ENCODE measurements at regions not wholly inside any gene's neighbourhood (a gene's known extent, or its start where the extent isn't known, plus 50 kb on each side); places are given as distances from the start of the nearest gene placed in this dataset.
A peak's percentile ranks its signal among the peaks of the same experiment; 100 is the strongest.

DNA sequence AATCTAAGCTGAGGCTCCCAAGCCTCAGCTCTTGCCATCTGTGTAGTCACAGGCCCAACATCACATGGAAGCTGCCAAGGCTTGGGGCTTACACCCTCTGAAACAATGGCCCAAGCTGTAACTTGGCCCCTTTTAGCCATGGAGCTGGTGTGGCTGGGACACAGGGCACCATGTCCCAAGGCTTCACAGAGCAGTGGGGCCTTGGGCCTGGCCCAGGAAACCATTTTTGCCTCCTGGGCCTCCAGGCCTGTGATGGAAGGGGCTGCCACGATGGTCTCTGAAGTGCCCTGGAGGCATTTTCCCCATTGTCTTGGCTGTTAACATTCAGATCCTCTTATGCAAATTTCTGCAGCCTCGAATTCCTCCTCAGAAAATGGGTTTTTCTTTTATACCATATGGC lies 952.3 kb upstream of the GOT2 start:
- 3% methylated on average over 2 of the region's 2 CpGs for WGBS (ENCODE audit: insufficient coverage, low coverage, missing lambda C conversion rate)
- BruUV-seq (replicated peaks), result no TSS peak
- TF ChIP-seq SNIP1 (IDR thresholded peaks at IDR 0.05; ENCODE audit: low read depth) (no peak), ZFP36 (IDR thresholded peaks at IDR 0.05; ENCODE audit: low read depth, low read length, partially characterized antibody) (peak; percentile 29)

DNA sequence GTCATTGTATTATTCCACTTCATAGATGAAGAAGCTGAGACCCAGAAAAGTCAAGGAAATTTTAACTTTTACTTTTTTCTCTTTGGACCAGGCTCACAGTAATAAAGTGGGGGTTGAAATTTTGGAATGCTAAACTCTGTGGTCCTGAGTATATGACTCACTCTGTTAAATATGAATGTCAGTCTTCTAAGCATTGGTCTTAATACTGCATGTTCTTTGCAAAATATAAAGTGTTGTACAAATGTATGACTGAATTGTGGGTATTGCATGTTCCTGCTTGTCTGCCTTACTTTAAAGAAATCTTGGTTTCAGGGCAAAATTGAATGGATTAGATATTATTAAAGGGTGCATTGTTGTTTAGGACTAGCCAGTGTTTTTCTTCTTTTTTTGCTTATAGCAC lies 950.8 kb upstream of the GOT2 start:
- intact Hi-C loops (cut with micrococcal nuclease) (no loop called here), in situ Hi-C loops (cut with MboI) (no loop called here)
- TF ChIP-seq RCOR1 (IDR thresholded peaks at IDR 0.05; ENCODE audit: borderline replicate concordance in 1 of 2, low read depth in 2 of 2, low read length in 2 of 2), result no peak
- no peak for TF ChIP-seq KLF1 (tag; IDR thresholded peaks at IDR 0.05)
- TF ChIP-seq TCF3 (CRISPR knock-in tag; IDR thresholded peaks at IDR 0.05), result no peak
- TF ChIP-seq IRF2 (CRISPR knock-in tag; IDR thresholded peaks at IDR 0.05), result no peak
- no peak for TF ChIP-seq ZNF175 (CRISPR knock-in tag; IDR thresholded peaks at IDR 0.05; ENCODE audit: low read depth)
- no peak for TF ChIP-seq MCM5 (IDR thresholded peaks at IDR 0.05; ENCODE audit: low read depth)
- no peak for TF ChIP-seq ZNF717 (CRISPR knock-in tag; IDR thresholded peaks at IDR 0.05)
- TF ChIP-seq FOXP1 (CRISPR knock-in tag; IDR thresholded peaks at IDR 0.05), result no peak
- TF ChIP-seq, protein P1, sequence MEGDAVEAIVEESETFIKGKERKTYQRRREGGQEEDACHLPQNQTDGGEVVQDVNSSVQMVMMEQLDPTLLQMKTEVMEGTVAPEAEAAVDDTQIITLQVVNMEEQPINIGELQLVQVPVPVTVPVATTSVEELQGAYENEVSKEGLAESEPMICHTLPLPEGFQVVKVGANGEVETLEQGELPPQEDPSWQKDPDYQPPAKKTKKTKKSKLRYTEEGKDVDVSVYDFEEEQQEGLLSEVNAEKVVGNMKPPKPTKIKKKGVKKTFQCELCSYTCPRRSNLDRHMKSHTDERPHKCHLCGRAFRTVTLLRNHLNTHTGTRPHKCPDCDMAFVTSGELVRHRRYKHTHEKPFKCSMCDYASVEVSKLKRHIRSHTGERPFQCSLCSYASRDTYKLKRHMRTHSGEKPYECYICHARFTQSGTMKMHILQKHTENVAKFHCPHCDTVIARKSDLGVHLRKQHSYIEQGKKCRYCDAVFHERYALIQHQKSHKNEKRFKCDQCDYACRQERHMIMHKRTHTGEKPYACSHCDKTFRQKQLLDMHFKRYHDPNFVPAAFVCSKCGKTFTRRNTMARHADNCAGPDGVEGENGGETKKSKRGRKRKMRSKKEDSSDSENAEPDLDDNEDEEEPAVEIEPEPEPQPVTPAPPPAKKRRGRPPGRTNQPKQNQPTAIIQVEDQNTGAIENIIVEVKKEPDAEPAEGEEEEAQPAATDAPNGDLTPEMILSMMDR (IDR thresholded peaks at IDR 0.05 in 2 of 3, conservative IDR thresholded peaks at IDR 0.05 in 1 of 3; ENCODE audit: insufficient read depth in 2 of 3, low read depth in 1 of 3, low read length in 3 of 3), result no peak
- TF ChIP-seq, protein P2, sequence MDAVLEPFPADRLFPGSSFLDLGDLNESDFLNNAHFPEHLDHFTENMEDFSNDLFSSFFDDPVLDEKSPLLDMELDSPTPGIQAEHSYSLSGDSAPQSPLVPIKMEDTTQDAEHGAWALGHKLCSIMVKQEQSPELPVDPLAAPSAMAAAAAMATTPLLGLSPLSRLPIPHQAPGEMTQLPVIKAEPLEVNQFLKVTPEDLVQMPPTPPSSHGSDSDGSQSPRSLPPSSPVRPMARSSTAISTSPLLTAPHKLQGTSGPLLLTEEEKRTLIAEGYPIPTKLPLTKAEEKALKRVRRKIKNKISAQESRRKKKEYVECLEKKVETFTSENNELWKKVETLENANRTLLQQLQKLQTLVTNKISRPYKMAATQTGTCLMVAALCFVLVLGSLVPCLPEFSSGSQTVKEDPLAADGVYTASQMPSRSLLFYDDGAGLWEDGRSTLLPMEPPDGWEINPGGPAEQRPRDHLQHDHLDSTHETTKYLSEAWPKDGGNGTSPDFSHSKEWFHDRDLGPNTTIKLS (IDR thresholded peaks at IDR 0.05; ENCODE audit: borderline replicate concordance, low read depth), result no peak
- no peak for TF ChIP-seq ETS1 (conservative IDR thresholded peaks at IDR 0.05; ENCODE audit: control insufficient read depth, low read depth, low read length)
- BruUV-seq (replicated peaks), result no TSS peak
- H3K9ac ChIP-seq (ENCODE audit: insufficient read depth in 1 of 2, low read depth in 2 of 2, low read length in 2 of 2), result no peak overlapping the region
- no peaks in the 10 kb centered on the region; the same call in 1 of the 2 replicates for H3K9me3 ChIP-seq (replicated peaks; ENCODE audit: control insufficient read depth, insufficient read depth, low read depth, low read length)
- no peak overlapping the region for H3K4me2 ChIP-seq (ENCODE audit: insufficient read depth, low read length)
- no peak overlapping the region for H2AFZ ChIP-seq (ENCODE audit: low read depth, low read length)
- H3K9me1 ChIP-seq (ENCODE audit: control insufficient read depth, insufficient read depth, low read length), result no peaks in the 10 kb centered on the region
- ATAC-seq (no peak), DNase-seq (ENCODE audit: extremely low read depth in 1 of 4, low spot score in 3 of 4) (no peak), FAIRE-seq (no peak)
- ChIA-PET CTCF (ENCODE audit: low intra/inter-chr PET ratio) (no interaction called here), POLR2A (no interaction called here)
- H3K36me3 ChIP-seq (ENCODE audit: control insufficient read depth, insufficient read depth, low read length), result no peaks in the 10 kb centered on the region
- no peaks in the 10 kb centered on the region for H3K79me2 ChIP-seq (ENCODE audit: control insufficient read depth, insufficient read depth, low read length)
- H3K27me3 ChIP-seq (ENCODE audit: control insufficient read depth in 2 of 2, insufficient read depth in 2 of 2, low read length in 2 of 2), result no peaks in the 10 kb centered on the region
- H3K4me1 ChIP-seq (replicated peaks in 1 of 2; ENCODE audit: control insufficient read depth in 2 of 2, insufficient read depth in 2 of 2, low read length in 2 of 2), result no peaks in the 10 kb centered on the region
- no peak overlapping the region for H3K4me3 ChIP-seq
- H3K27ac ChIP-seq (ENCODE audit: extremely low read depth, low read depth, low read length), result no peak overlapping the region
- H4K20me1 ChIP-seq (replicated peaks; ENCODE audit: control insufficient read depth, insufficient read depth, low read length), result no peaks in the 10 kb centered on the region

More for the DNA sequence above, 952.3 kb upstream of the GOT2 start:
- FAIRE-seq (no peak), DNase-seq (ENCODE audit: extremely low read depth in 1 of 4, low spot score in 3 of 4) (no peak), ATAC-seq (no peak)
- ChIA-PET POLR2A (interaction anchor here (0.6 kb wide), 1 partner anchor 909 kb away, joined by 3 read pairs; no protein-coding TSS in a partner anchor), CTCF (ENCODE audit: low intra/inter-chr PET ratio) (no interaction called here)
- Histone ChIP-seq H3K4me1 (replicated peaks in 1 of 2; ENCODE audit: control insufficient read depth in 2 of 2, insufficient read depth in 2 of 2, low read length in 2 of 2) (no peaks in the 10 kb centered on the region), H3K9me1 (ENCODE audit: control insufficient read depth, insufficient read depth, low read length) (no peaks in the 10 kb centered on the region), H3K4me3 (no peak overlapping the region), H3K79me2 (ENCODE audit: control insufficient read depth, insufficient read depth, low read length) (no peaks in the 10 kb centered on the region), H3K27me3 (ENCODE audit: control insufficient read depth in 2 of 2, insufficient read depth in 2 of 2, low read length in 2 of 2) (no peaks in the 10 kb centered on the region), H3K36me3 (ENCODE audit: control insufficient read depth, insufficient read depth, low read length) (no peaks in the 10 kb centered on the region), H4K20me1 (replicated peaks; ENCODE audit: control insufficient read depth, insufficient read depth, low read length) (no peaks in the 10 kb centered on the region), H3K9me3 (replicated peaks; ENCODE audit: control insufficient read depth, insufficient read depth, low read depth, low read length) (no peaks in the 10 kb centered on the region; the same call in 1 of the 2 replicates), H2AFZ (ENCODE audit: low read depth, low read length) (no peak overlapping the region), H3K4me2 (ENCODE audit: insufficient read depth, low read length) (no peak overlapping the region), H3K27ac (ENCODE audit: extremely low read depth, low read depth, low read length) (no peak overlapping the region), H3K9ac (ENCODE audit: insufficient read depth in 1 of 2, low read depth in 2 of 2, low read length in 2 of 2) (no peak overlapping the region)
- intact Hi-C loops (cut with micrococcal nuclease) (no loop called here), in situ Hi-C loops (cut with MboI) (no loop called here)
